ENCODE measurements at regions not wholly inside any gene's neighbourhood (a gene's known extent, or its start where the extent isn't known, plus 50 kb on each side); places are given as distances from the start of the nearest gene placed in this dataset.

DNA sequence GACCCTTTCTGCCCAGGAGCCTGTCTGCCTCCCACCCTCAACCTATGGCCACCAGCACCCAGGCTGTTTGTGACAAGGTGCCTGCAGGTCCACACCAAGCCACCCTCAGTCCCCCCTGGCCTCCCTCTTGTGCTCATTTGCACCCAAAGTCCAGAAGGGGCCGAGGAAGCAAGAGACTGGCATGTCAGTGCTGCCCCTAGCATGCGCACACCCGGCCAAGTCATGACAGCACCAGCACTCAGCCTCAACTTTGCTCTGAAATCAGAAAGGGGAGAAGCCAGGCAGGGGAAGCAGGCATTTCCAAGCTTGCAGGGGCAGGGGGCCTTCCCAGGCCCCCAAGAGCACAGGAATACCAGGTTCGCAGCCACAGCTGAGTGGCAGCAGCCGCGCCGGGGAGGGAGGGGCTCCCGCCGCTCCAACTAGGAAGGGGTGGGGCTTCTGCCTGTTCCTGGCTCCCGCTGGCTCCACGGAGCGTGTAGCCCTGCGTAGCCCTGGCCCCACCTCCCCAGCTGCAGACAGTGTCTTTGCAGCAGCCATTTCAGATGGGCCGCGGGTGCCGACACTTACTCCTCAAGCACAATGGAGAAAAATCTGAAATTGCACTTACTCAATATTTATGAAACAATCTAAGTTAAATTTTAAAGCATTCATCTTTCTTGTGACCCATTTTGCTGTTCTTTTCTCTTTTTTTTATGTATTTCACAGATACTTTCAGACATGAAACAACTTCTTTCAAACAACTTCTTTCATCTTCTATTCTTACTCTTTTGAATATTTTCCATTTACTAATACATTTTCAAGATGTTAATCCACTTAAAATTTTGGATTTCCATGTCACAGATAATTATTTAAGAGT is 54.9 kb upstream of the ABCB5 start:
- 49 to 74% methylated on average over 16 of the region's 16 CpGs for WGBS, 2 donors
- peak; percentile 69 for DNase-seq
- Histone ChIP-seq H3K36me3 (ENCODE audit: low read depth, missing control alignments) (no peaks in the 10 kb centered on the region), H3K27ac (no peak overlapping the region), H3K4me1 (no peaks in the 10 kb centered on the region), H3K27me3 (no peaks in the 10 kb centered on the region), H3K4me3 (peak overlapping the region in 1 of 2 donors; percentile 15), H3K9me3 (no peaks in the 10 kb centered on the region)
- no peak for TF ChIP-seq POLR2A (IDR thresholded peaks at IDR 0.05)
- TF ChIP-seq, protein P1, sequence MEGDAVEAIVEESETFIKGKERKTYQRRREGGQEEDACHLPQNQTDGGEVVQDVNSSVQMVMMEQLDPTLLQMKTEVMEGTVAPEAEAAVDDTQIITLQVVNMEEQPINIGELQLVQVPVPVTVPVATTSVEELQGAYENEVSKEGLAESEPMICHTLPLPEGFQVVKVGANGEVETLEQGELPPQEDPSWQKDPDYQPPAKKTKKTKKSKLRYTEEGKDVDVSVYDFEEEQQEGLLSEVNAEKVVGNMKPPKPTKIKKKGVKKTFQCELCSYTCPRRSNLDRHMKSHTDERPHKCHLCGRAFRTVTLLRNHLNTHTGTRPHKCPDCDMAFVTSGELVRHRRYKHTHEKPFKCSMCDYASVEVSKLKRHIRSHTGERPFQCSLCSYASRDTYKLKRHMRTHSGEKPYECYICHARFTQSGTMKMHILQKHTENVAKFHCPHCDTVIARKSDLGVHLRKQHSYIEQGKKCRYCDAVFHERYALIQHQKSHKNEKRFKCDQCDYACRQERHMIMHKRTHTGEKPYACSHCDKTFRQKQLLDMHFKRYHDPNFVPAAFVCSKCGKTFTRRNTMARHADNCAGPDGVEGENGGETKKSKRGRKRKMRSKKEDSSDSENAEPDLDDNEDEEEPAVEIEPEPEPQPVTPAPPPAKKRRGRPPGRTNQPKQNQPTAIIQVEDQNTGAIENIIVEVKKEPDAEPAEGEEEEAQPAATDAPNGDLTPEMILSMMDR (IDR thresholded peaks at IDR 0.05): no peak
- intact Hi-C loops (cut with DNase I; ENCODE audit: low total_unique reads): no loop called here

DNA sequence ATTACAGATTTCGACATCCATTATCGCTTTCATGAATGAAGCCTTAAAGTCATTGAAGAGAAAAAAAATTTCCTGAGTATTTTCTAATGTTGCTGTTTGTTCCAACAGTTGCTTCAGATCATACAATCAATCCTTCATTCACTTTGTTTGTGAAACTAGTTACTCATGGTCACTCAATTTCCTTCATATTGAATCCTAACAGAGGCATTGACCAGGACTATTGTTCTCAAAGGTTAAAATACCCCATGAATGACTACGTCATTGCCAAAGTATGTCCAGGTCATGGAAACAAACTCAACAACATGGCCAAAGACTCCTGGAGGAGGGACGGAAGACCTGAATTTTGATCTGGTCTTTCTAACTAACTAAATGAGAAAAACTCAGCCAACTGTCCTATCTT is 54.0 kb upstream of the ABCB5 start:
- DNase-seq: no peak

DNA sequence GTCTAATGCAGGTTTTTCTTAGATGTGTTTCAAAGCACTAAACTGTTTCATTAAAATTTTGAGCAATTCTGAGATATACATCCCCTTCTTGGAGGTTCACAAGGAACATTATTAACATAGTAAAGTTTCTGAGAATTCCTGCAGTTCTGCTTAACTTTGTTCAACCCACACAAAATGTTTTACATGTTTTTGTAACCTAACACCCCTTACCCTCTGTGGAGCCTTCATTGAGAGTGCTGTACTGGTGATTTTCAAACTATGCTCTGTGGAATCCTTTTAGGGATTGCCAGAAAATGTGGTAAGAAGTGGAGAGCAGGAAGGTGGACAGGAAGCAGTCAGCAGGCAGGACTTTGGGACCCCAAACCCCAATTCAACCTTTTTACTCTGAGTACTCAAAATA is 53.6 kb upstream of the ABCB5 start:
- TF ChIP-seq POLR2A (IDR thresholded peaks at IDR 0.05): no peak
- TF ChIP-seq, protein P1 (IDR thresholded peaks at IDR 0.05): no peak
- no peak overlapping the region for H3K27ac ChIP-seq
- H3K4me1 ChIP-seq: no peaks in the 10 kb centered on the region
- no peak for DNase-seq
- H3K9me3 ChIP-seq: no peaks in the 10 kb centered on the region
- intact Hi-C loops (cut with DNase I; ENCODE audit: low total_unique reads): no loop called here
- H3K4me3 ChIP-seq: no peak overlapping the region
- no peaks in the 10 kb centered on the region for H3K36me3 ChIP-seq (ENCODE audit: low read depth, missing control alignments)
- H3K27me3 ChIP-seq: no peaks in the 10 kb centered on the region

More for the DNA sequence above, 54.0 kb upstream of the ABCB5 start:
- H3K4me3 ChIP-seq: no peak overlapping the region
- 85 to 88% methylated on average over 4 of the region's 4 CpGs for WGBS, 2 donors
- H3K27me3 ChIP-seq: no peaks in the 10 kb centered on the region
- H3K4me1 ChIP-seq: no peaks in the 10 kb centered on the region
- no peak overlapping the region for H3K27ac ChIP-seq
- no peaks in the 10 kb centered on the region for H3K9me3 ChIP-seq
- no peak for TF ChIP-seq POLR2A (IDR thresholded peaks at IDR 0.05)
- TF ChIP-seq, protein P1 (IDR thresholded peaks at IDR 0.05): no peak
- no peaks in the 10 kb centered on the region for H3K36me3 ChIP-seq (ENCODE audit: low read depth, missing control alignments)
- intact Hi-C loops (cut with DNase I; ENCODE audit: low total_unique reads): no loop called here

DNA sequence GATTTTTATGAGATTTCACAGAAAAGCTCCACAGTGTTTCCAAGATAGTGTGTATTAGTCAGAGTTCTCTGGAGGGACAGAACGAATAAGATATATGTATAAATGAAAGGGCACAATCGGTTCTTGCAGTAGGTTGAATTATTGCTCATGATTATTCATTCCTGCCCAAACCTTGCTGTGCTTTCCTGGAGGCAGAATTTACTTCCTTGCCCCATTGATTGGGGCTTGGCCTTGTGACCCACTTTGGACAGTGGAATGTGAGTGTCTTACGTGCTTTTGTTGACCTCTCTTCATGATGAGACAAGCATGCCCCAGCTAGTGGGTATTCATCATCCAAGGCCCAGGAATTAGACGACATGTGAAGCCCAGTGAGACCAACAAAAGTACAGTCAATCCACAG is 53.0 kb upstream of the ABCB5 start:
- Histone ChIP-seq H3K36me3 (ENCODE audit: low read depth, missing control alignments) (no peaks in the 10 kb centered on the region), H3K4me1 (no peaks in the 10 kb centered on the region), H3K27me3 (no peaks in the 10 kb centered on the region), H3K9me3 (no peaks in the 10 kb centered on the region), H3K27ac (no peak overlapping the region), H3K4me3 (no peak overlapping the region)
- WGBS, 2 donors: 63% methylated on average over 4 of the region's 4 CpGs
- intact Hi-C loops (cut with DNase I; ENCODE audit: low total_unique reads): no loop called here
- no peak for DNase-seq
- TF ChIP-seq POLR2A (IDR thresholded peaks at IDR 0.05): no peak
- TF ChIP-seq, protein P1 (IDR thresholded peaks at IDR 0.05): no peak
